ENCODE measurements at regions not wholly inside any gene's neighbourhood (a gene's known extent, or its start where the extent isn't known, plus 50 kb on each side); places are given as distances from the start of the nearest gene placed in this dataset.

DNA sequence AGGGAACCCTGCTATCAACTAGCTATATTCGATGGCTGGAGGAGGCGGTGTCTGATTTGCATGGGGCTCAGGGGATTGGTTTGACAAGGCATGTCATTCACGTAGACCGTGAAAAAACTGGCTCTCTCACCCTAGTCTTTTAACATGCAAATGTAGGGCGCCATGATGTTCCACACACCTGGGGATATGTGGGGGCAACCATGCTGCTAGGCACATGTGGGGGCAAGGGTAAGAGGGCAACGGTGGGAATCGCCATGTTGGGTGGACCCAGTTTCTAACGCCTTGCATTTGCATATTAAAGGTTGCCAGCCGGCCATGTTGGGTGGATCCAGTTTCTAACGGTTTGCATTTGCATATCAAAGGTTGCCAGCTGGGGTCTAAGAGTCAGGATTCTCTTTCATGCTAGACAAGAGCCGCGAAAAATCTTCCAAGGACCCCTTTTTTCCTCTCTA is 419.2 kb upstream of the NFE2L3 start:
- TF ChIP-seq CTCF (IDR thresholded peaks at IDR 0.05) (no peak), EZH2 (IDR thresholded peaks at IDR 0.05; ENCODE audit: borderline replicate concordance, insufficient read depth, low read depth, low read length, poor library complexity, severe bottlenecking) (no peak)
